OCI-LY7 (cell line): ENCODE measurements at regions not wholly inside any gene's neighbourhood (a gene's known extent, or its start where the extent isn't known, plus 50 kb on each side); places are given as distances from the start of the nearest gene placed in this dataset.

Source experiments
- BruUV-seq: library from RNA; stranded (reverse); fragments of 400-500 nt; replicated peaks from 2 replicates; lab custom pipeline; 2021; lab: Mats Ljungman, UMichigan
- CTCF ChIA-PET: fragments of 300-600 bp; sonication (Branson Sonifier 250); formaldehyde crosslinking; loops from one replicate; lab custom pipeline; 2022; ENCODE audit warnings: antibody characterized with exemption; ENCODE audit not compliant: unreplicated experiment; lab: Charles Lee
- POLR2A ChIA-PET: fragments of 300-600 bp; sonication (Branson Sonifier 250); formaldehyde crosslinking; loops from one replicate; lab custom pipeline; 2022; ENCODE audit warnings: antibody characterized with exemption; lab: Charles Lee
- DNase-seq: peaks from one replicate; pipeline ENCODE4 v3.0.0-alpha.2; 2015; ENCODE audit warnings: low spot score
- H2AFZ ChIP-seq: fragments of 200-600 bp; sonication (generic), shearing (Covaris generic); 2 replicates; pipeline ENCODE4 v1.6.1; 2014; ENCODE audit warnings: mild to moderate bottlenecking, antibody characterized with exemption, low read length, moderate library complexity
- H3K27ac ChIP-seq: fragments of 200-600 bp; sonication (generic); 2 replicates; pipeline ENCODE4 v1.5.1; 2014; ENCODE audit warnings: mixed run types, low read depth, mild to moderate bottlenecking, moderate library complexity, low read length, inconsistent platforms; ENCODE audit not compliant: poor library complexity, severe bottlenecking
- H3K36me3 ChIP-seq: fragments of 200-600 bp; sonication (generic); 2 replicates; pipeline ENCODE4 v1.6.1; 2014; ENCODE audit warnings: mild to moderate bottlenecking, antibody characterized with exemption, low read length, moderate library complexity, mixed read lengths; ENCODE audit not compliant: insufficient read depth
- H3K4me1 ChIP-seq: fragments of 200-600 bp; sonication (generic); 2 replicates; pipeline ENCODE4 v1.5.1; 2014; ENCODE audit warnings: mild to moderate bottlenecking, low read length; ENCODE audit not compliant: insufficient read depth, poor library complexity, severe bottlenecking
- H3K4me2 ChIP-seq: fragments of 200-600 bp; sonication (generic); 2 replicates; pipeline ENCODE4 v1.6.1; 2014; ENCODE audit warnings: mild to moderate bottlenecking, low read length
- H3K4me3 ChIP-seq: fragments of 200-600 bp; sonication (generic); 2 replicates; pipeline ENCODE4 v1.5.1; 2014; ENCODE audit warnings: mild to moderate bottlenecking, low read depth, low read length; ENCODE audit not compliant: poor library complexity, severe bottlenecking
- H3K79me2 ChIP-seq: fragments of 200-600 bp; sonication (generic); 2 replicates; pipeline ENCODE4 v1.6.1; 2016; ENCODE audit warnings: low read depth, mild to moderate bottlenecking, low read length, moderate library complexity, mixed read lengths; ENCODE audit not compliant: insufficient read depth
- H3K9me2 ChIP-seq: fragments of 200-600 bp; sonication (generic); 2 replicates; pipeline ENCODE4 v1.6.1; 2016; ENCODE audit warnings: mild to moderate bottlenecking, low read length, mixed read lengths; ENCODE audit not compliant: insufficient read depth
- H3K9me3 ChIP-seq: fragments of 200-600 bp; sonication (generic); 2 replicates; pipeline ENCODE4 v1.6.1; 2014; ENCODE audit warnings: mild to moderate bottlenecking, mixed run types, low read length, mixed read lengths
- H4K20me1 ChIP-seq: fragments of 200-600 bp; sonication (generic); 2 replicates; pipeline ENCODE4 v1.6.1; 2014; ENCODE audit warnings: mild to moderate bottlenecking, antibody characterized with exemption, low read length, moderate library complexity, mixed read lengths; ENCODE audit not compliant: insufficient read depth
- EZH2phosphoT487 ChIP-seq: fragments of 200-600 bp; sonication (generic); IDR thresholded peaks from 2 replicates; pipeline ENCODE4 v1.6.1; 2018; ENCODE audit warnings: low read depth, borderline replicate concordance, mild to moderate bottlenecking, mixed run types, antibody characterized with exemption, low read length, moderate library complexity, mixed read lengths
- intact Hi-C: fragments of 100-400 bp; cut with micrococcal nuclease; formaldehyde crosslinking; loops from one replicate; pipeline ENCODE4 v1.10.0; 2022; ENCODE audit not compliant: unreplicated experiment
- TF ChIP-seq, protein P1 (sequence below): fragments of 200-600 bp; sonication (generic); conservative IDR thresholded peaks from 2 replicates; pipeline ENCODE4 v1.5.1; 2014; ENCODE audit warnings: mild to moderate bottlenecking, antibody characterized with exemption, low read length, moderate library complexity, mixed read lengths

DNA sequence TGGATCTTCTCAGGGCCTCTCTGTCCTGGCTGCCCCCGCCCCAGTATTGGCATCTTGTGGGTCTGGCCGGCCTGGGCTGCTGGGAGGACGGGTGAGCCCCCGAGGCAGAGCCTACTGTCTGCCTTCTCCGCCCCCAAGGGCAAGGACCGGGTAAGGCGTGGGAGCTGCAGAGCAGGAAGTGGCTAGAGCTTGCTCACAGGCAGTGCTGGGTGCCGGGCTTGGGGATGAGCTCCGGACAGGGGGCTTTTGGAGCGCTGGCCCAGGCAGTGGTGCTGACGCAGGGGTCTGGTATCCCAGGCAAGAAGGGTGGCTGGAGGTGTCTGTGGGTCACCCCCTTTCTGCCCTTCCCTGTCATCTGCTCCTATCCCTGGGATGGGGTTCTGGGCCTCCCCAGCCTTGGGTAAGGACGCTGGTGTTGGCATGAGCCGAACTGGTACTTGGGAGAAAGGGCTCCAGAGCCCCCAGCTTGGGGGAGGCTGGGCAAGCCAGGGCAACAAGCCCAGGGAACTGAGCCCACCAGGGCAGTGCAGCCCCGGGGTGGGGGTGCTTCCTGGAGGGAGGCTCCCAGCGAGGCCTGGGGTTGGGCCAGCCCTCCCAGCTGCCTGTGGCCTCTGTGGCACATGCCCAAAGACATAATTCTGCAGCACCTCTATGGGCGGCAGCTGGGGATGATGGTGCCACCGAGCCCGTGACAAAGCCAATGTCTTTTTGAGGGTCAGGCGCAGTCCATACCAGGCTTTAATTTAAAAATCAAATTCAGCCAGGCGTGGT, 126.3 kb downstream of the KIF26A start:
- intact Hi-C loops: no loop called here
- no TSS peak for BruUV-seq
- Histone ChIP-seq H3K79me2 (no peaks in the 10 kb centered on the region), H3K4me1 (no peaks in the 10 kb centered on the region), H3K9me2 (no peaks in the 10 kb centered on the region), H3K36me3 (no peaks in the 10 kb centered on the region), H3K27ac (no peak overlapping the region), H3K9me3 (peaks cover 6% of the 10 kb centered on the region; the same call in 1 of the 2 replicates), H4K20me1 (no peaks in the 10 kb centered on the region), H3K4me3 (no peak overlapping the region), H3K4me2 (no peak overlapping the region), H2AFZ (no peak overlapping the region)
- DNase-seq: no peak
- no peak for TF ChIP-seq EZH2phosphoT487
- TF ChIP-seq, protein P1, sequence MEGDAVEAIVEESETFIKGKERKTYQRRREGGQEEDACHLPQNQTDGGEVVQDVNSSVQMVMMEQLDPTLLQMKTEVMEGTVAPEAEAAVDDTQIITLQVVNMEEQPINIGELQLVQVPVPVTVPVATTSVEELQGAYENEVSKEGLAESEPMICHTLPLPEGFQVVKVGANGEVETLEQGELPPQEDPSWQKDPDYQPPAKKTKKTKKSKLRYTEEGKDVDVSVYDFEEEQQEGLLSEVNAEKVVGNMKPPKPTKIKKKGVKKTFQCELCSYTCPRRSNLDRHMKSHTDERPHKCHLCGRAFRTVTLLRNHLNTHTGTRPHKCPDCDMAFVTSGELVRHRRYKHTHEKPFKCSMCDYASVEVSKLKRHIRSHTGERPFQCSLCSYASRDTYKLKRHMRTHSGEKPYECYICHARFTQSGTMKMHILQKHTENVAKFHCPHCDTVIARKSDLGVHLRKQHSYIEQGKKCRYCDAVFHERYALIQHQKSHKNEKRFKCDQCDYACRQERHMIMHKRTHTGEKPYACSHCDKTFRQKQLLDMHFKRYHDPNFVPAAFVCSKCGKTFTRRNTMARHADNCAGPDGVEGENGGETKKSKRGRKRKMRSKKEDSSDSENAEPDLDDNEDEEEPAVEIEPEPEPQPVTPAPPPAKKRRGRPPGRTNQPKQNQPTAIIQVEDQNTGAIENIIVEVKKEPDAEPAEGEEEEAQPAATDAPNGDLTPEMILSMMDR: no peak
- CTCF ChIA-PET: no interaction called here
- POLR2A ChIA-PET: no interaction called here

DNA sequence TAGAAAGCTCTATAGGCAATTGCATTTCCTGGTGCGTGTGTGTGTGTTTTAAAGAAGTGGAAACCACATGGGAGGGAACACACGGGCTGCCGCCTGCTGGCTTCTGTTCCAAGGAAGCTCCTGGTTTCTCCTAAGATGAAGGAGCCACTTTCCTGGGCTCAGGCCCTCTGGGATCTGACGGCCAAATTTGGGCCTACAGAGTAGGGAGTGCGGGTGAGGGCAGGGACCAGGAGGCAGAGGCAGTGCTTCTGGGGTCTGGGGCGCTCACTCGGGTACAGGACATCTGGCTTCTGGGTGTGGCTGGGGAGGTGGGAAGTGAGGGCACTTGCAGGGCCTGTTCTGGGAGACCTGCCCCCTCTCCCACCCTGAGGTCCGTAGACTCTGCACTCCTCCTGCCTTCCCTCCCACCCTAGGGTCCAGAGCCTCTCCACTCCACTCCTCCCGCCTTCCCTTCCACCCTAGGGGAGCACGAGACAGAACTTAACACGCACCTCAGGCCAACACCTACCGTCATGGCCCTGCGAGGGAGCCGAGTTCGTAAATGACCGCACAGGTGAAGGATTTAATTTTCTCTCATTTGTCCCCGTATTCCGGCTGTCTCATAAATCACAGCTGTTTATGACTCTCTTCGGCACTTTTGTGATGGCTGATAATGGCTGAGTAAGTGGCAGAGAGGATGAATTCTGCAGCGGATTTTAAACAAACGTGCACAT, 127.7 kb downstream of the KIF26A start:
- POLR2A ChIA-PET: no interaction called here
- no peaks in the 10 kb centered on the region for H3K4me1 ChIP-seq
- H3K9me3 ChIP-seq: peaks cover 5% of the 10 kb centered on the region; the same call in 1 of the 2 replicates
- no peaks in the 10 kb centered on the region for H3K79me2 ChIP-seq
- no peaks in the 10 kb centered on the region for H3K36me3 ChIP-seq
- no peak overlapping the region for H3K4me2 ChIP-seq
- H3K27ac ChIP-seq: no peak overlapping the region
- no peaks in the 10 kb centered on the region for H3K9me2 ChIP-seq
- CTCF ChIA-PET: no interaction called here
- no peaks in the 10 kb centered on the region for H4K20me1 ChIP-seq
- TF ChIP-seq, protein P1: no peak
- no peak for DNase-seq
- H3K4me3 ChIP-seq: no peak overlapping the region
- H2AFZ ChIP-seq: no peak overlapping the region
- intact Hi-C loops: no loop called here
- no TSS peak for BruUV-seq
